ENCODE measurements at regions not wholly inside any gene's neighbourhood (a gene's known extent, or its start where the extent isn't known, plus 50 kb on each side); places are given as distances from the start of the nearest gene placed in this dataset.

DNA sequence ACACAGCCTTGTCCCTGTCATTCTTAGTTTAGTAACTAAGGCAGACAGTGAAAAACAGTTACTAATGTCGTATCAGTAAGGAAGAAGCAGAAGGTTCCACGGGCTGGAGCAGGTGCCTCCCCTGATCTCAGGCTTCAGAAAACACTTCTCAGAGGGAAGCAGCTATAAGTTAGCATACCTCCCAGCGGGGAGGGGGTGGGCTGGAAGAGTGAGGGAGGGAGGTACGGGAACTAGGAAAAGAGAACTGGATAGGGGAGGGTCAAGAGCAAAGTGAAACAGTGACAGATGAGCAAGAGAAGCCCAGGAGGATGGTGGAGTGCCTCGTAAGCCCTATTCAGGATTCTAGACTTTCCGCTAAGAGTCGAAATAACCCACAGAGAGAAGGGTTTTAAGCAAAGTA is 186.3 kb upstream of the XYLT1 start:
- DNase-seq (ENCODE audit: low read depth, low spot score): no peak

GRCh38 chr16:17654571-17654970 is 183.8 kb upstream of the XYLT1 start:
- no peak for DNase-seq (ENCODE audit: low read depth, low spot score)

- DNase-seq (ENCODE audit: low read depth, low spot score): no peak
Measured at GRCh38 chr16:17654142-17654541, 183.4 kb upstream of the XYLT1 start.

DNA sequence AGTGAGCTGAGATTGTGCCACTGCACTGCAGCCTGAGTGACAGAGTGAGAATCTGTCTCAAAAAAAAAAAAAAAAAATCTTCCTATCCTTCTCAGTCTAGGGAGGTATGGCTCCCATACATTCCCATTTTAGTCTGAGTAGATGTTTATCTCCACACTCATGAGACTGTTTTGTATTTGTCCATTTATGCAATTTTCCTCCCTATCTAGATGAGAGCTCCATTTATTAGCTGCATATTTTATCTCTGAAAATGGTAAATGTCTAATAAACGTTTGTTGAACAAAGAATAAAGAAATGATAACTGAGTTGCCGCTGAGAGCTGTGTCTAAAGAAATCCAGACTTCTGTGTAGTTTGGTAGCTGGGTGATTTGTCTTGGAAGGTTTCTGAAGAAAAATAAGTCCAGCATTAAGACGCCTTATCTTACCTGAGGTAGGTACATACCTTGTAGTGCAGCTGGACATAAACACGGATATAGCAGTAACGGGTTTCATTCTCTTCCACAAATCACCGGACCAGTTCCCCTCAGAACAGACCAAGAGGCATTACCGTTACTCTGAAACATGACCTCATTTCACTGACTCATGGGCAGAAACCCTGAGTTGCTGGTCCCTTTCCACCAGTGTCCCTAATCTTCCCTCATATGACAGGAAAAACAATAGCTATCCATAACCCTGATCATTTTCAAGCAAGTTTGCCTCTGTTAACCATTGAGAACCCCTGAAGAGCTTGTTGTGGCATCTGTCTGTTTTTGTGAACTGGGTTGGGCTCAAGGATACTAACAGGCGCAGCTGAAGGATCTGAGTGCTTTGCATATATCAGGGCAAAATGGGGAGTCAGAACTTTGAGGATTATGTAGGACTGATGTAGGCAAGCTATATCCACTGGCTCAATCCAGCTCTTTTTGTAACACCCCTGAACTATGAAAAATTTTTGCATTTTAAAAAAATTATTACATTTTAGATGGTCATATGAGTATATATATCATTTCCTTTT is 177.4 kb upstream of the XYLT1 start:
- no peak for DNase-seq (ENCODE audit: low read depth, low spot score)

GRCh38 chr16:17643935-17644334 is 173.2 kb upstream of the XYLT1 start:
- no peak for DNase-seq (ENCODE audit: low read depth, low spot score)

- no peak for DNase-seq (ENCODE audit: low read depth, low spot score)
Measured at GRCh38 chr16:17641990-17642389, 171.2 kb upstream of the XYLT1 start.

- DNase-seq (ENCODE audit: low read depth, low spot score): no peak
Measured at GRCh38 chr16:17638134-17638533, 167.4 kb upstream of the XYLT1 start.

- DNase-seq (ENCODE audit: low read depth, low spot score): no peak
Measured at GRCh38 chr16:17635183-17635582, 164.4 kb upstream of the XYLT1 start.

GRCh38 chr16:17633181-17633951 is 162.6 kb upstream of the XYLT1 start:
- DNase-seq (ENCODE audit: low read depth, low spot score): no peak

GRCh38 chr16:17632667-17633066 is 161.9 kb upstream of the XYLT1 start:
- DNase-seq (ENCODE audit: low read depth, low spot score): no peak

- DNase-seq (ENCODE audit: low read depth, low spot score): no peak
Measured at GRCh38 chr16:17629936-17630335, 159.2 kb upstream of the XYLT1 start.

DNA sequence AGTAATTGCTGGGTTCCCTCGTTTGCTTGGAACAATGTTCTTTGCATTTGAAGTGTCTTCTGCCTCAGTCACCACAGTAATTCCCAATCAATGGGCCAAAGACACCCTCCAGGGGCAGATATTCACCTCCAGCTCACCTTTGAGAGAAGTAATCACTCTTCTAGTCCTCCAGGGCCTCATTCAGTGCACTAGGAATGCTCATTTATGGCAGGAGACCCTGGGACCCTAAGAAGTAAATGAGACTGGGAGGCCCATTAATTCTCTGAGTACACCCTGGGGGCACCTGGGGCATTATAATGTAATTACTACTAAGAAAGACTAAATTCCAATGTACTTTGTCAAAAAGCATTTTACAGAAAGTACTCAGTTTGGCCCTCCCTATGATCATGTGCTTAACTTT is 158.2 kb upstream of the XYLT1 start:
- DNase-seq (ENCODE audit: low read depth, low spot score): no peak

- DNase-seq (ENCODE audit: low read depth, low spot score): no peak
Measured at GRCh38 chr16:17622366-17622765, 151.6 kb upstream of the XYLT1 start.

DNA sequence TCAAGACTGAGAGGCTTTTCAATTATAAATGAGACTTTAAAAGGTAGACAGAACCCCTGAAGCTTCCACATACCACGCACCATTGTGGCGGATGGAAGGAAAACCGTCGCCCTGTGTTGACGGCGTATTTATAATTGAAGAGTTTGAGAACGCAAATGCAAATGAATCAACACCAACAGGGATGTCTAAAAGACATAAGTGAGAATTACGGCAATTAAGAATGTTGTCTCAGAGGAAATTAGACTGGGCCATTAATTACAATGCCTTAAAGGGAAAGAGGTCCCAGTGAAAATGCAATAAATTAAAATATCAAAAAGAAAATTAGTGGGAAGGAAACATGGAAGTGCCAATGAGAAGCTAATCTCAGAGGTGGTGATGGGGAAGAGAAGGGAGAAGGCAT is 148.5 kb upstream of the XYLT1 start:
- no peak for DNase-seq (ENCODE audit: low read depth, low spot score)

DNA sequence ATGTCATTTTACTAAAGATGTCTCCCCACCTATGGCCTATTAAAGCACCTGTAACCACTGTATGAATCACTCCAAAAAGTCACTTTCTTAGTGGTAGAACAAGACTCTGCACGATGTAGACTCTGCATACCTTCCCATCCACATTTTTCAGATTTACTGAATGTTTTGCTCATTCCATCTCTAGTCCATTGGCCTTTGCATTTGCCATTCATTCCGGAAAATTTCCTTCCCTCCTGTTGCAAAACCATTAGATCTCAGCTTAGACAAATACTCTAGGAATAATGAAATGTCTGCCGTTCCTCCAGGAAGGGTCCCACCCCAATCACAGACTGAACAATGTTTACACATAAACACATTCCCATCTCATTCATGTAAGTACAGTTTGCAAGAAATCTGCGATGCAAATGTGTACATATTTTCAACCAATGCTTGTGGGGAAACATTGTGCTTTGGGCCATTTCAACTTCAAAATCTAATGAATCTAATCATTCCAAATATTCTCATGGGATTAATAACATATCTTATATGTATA is 146.3 kb upstream of the XYLT1 start:
- no peak for DNase-seq (ENCODE audit: low read depth, low spot score)

- no peak for DNase-seq (ENCODE audit: low read depth, low spot score)
Measured at GRCh38 chr16:17612336-17612735, 141.6 kb upstream of the XYLT1 start.

- no peak for DNase-seq (ENCODE audit: low read depth, low spot score)
Measured at GRCh38 chr16:17607609-17608008, 136.8 kb upstream of the XYLT1 start.

- no peak for DNase-seq (ENCODE audit: low read depth, low spot score)
Measured at GRCh38 chr16:17607075-17607509, 136.3 kb upstream of the XYLT1 start.

DNA sequence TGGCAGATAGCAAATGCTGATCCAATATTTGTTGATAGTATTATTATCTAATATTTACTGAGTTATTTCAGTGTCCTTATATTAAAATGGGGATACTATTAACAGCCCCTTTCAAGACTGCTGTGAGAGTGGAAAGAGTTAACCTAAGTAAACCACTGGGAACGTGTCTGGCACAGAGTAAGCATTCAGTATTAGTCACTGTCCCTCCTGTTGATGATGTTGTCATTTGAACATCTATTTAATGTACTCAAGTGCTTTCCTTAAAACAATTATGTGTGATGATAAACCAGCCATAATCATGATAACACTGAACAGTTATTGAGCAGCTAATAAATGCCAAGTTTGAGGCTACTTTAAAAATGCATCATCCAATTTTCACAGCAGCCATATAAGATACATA is 135.7 kb upstream of the XYLT1 start:
- DNase-seq (ENCODE audit: low read depth, low spot score): no peak

GRCh38 chr16:17605784-17606183 is 135.0 kb upstream of the XYLT1 start:
- no peak for DNase-seq (ENCODE audit: low read depth, low spot score)

DNA sequence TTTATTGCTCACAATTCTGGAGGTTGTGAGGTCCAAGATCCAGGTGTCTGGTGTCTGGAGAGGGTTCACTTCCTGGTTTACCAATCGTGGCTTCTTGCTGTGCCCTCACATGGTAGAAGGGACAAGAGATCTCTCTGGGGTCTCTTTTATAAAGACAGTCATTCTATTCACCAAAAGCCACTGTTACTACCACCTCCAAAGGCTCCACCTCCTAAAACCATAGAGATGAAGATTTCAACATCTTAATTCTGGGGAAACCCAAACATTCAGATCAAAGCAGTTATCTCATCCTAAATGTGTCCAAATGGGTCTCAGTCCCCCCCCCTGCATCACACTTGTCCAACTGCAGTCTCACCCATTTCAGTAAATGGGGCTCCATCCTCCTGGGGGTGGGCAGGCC is 132.9 kb upstream of the XYLT1 start:
- DNase-seq (ENCODE audit: low read depth, low spot score): no peak

GRCh38 chr16:17602678-17603077 is 131.9 kb upstream of the XYLT1 start:
- no peak for DNase-seq (ENCODE audit: low read depth, low spot score)

Data from astrocyte of the hippocampus (primary cell).